Transverse colon (tissue), 4 donors: ENCODE measurements at regions not wholly inside any gene's neighbourhood (a gene's known extent, or its start where the extent isn't known, plus 50 kb on each side); places are given as distances from the start of the nearest gene placed in this dataset.

ENCODE experiments used
- DNase-seq: peaks from one replicate; pipeline ENCODE4 v3.0.0-alpha.2; 2019
- H3K27ac ChIP-seq, 4 donors: fragments of 200-600 bp; sonication (generic); 2 replicates each; pipeline ENCODE4 v1.5.1; 2016 to 2018; ENCODE audit warnings: inconsistent platforms in 4 of 4
- H3K27me3 ChIP-seq: fragments of 200-600 bp; sonication (generic); 2 replicates; pipeline ENCODE4 v1.5.1; 2017; ENCODE audit warnings: inconsistent platforms
- H3K36me3 ChIP-seq, 4 donors: fragments of 200-600 bp; sonication (generic); 2 replicates each; pipeline ENCODE4 v1.5.1; 2017 to 2019; ENCODE audit warnings: inconsistent platforms in 4 of 4
- H3K4me1 ChIP-seq, 4 donors: fragments of 200-600 bp; sonication (generic); 2 replicates each; pipeline ENCODE4 v1.5.1; 2017 to 2020; ENCODE audit warnings: inconsistent platforms in 4 of 4
- H3K4me3 ChIP-seq, 4 donors: fragments of 200-600 bp; sonication (generic); 1 replicate in 1 of 4; 2 replicates in 3 of 4; pipeline versions ENCODE4 v1.5.1 to v1.6.1; 2017 to 2019; ENCODE audit warnings: inconsistent platforms in 4 of 4
- H3K9me3 ChIP-seq, 2 donors: fragments of 200-600 bp; sonication (generic); 2 replicates each; pipeline ENCODE4 v1.5.1; 2017 to 2019; ENCODE audit warnings: inconsistent platforms in 2 of 2
- EP300 ChIP-seq: sonication (generic); formaldehyde crosslinking; IDR thresholded peaks from one replicate; pipeline ENCODE4 v1.6.1; 2017; ENCODE audit warnings: antibody characterized with exemption, low read depth
- POLR2A ChIP-seq: fragments of 450-650 bp; IDR thresholded peaks from one replicate; pipeline ENCODE4 v1.6.1; 2016; ENCODE audit warnings: antibody characterized with exemption, mild to moderate bottlenecking, moderate library complexity
- POLR2AphosphoS5 ChIP-seq, 3 donors: sonication (generic); formaldehyde crosslinking; IDR thresholded peaks; one replicate each; pipeline ENCODE4 v1.6.1; 2016; ENCODE audit warnings: antibody characterized with exemption in 3 of 3
- WGBS, 2 donors: methylation state at CpG; one replicate each; pipeline ENCODE4 v1.1.5; 2018; ENCODE audit warnings: low coverage in 1 of 2; 5-methylcytosine and 5-hydroxymethylcytosine counted together
- in situ Hi-C, 4 donors: fragments of 200-750 bp; cut with MboI; loops; one replicate each; pipeline versions ENCODE4 v1.15.0 to v1.15.1; 2017; ENCODE audit warnings: low sequenced_read_pairs in 3 of 4, low pct_ligation_motif_present in 1 of 4, low pct_unique_long_range_greater_than_20kb in 1 of 4
- intact Hi-C: fragments of 100-400 bp; cut with DNase I; formaldehyde crosslinking; loops from one replicate; pipeline ENCODE4 v1.15.1; 2023; ENCODE audit warnings: low total_unique reads
- TF ChIP-seq, protein P1 (sequence below), 5 experiments: fragments of 200-600 bp in 3 of 5; fragments of 450-650 bp in 2 of 5; sonication (generic) in 3 of 5; IDR thresholded peaks; 1 replicate in 2 of 5; 2 replicates in 3 of 5; pipeline ENCODE4 v1.5.1; 2016 to 2017; ENCODE audit warnings: antibody characterized with exemption in 5 of 5, inconsistent platforms in 3 of 5, mild to moderate bottlenecking in 2 of 5, moderate library complexity in 1 of 5

DNA sequence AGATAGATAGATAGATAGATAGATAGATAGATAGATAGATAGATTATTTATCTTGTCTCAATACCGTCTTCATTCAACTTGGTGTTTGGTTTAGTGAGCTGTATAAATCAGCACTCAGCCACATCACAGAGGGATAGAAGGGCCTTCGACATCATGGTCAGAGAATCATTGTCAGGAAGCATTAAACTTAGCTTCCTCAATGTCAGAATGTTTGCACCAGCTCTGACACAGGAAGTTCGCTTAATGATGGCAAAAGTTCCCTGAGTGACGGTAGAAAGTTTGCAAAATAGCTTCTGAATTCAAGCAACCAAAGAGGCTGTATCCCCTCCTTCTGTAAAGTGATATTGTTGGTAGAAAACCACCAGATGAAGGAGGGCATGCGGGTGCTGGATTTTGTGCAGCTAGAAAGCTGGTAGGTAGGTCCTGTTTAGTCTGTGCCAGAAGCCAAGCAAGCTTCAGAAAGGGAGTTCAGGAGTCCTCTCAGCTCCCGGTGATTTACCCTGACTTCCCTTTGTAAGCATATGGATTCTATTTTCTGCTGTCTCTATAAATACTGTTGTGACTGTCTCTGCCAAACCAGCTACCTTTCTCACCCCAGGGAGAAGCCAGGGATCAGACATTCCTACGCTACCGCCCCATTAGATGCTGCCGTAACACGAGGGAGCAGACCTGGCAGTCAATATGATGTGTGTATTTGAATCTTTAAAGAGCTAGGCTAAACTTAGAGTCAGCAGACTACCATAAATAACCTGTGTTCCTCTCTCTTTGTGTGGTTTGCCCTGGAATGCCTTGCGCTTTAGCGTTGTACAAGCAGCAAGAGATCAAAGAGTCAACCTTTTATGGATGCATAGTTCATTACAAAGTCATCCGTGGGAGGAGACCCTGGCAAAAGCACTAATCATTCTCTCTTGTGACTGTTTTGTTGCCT is 200.5 kb upstream of the KIAA1217 start:
- Histone ChIP-seq H3K4me1 (no peaks in the 10 kb centered on the region), H3K36me3 (no peaks in the 10 kb centered on the region), H3K27ac (no peak overlapping the region), H3K9me3 (no peaks in the 10 kb centered on the region), H3K27me3 (no peaks in the 10 kb centered on the region), H3K4me3 (no peak overlapping the region)
- no peak for DNase-seq
- TF ChIP-seq POLR2A: no peak
- TF ChIP-seq EP300: no peak
- no peak for TF ChIP-seq POLR2AphosphoS5 (IDR thresholded peaks at IDR 0.05)
- TF ChIP-seq, protein P1, sequence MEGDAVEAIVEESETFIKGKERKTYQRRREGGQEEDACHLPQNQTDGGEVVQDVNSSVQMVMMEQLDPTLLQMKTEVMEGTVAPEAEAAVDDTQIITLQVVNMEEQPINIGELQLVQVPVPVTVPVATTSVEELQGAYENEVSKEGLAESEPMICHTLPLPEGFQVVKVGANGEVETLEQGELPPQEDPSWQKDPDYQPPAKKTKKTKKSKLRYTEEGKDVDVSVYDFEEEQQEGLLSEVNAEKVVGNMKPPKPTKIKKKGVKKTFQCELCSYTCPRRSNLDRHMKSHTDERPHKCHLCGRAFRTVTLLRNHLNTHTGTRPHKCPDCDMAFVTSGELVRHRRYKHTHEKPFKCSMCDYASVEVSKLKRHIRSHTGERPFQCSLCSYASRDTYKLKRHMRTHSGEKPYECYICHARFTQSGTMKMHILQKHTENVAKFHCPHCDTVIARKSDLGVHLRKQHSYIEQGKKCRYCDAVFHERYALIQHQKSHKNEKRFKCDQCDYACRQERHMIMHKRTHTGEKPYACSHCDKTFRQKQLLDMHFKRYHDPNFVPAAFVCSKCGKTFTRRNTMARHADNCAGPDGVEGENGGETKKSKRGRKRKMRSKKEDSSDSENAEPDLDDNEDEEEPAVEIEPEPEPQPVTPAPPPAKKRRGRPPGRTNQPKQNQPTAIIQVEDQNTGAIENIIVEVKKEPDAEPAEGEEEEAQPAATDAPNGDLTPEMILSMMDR (IDR thresholded peaks at IDR 0.05): no peak
- in situ Hi-C loops: loop anchor here in 1 of 4 donors (10.0 kb wide), 1 partner anchor 186 kb away; no protein-coding TSS in a partner anchor
- intact Hi-C loops: no loop called here
- WGBS, 2 donors: 35 to 40% methylated on average over 5 to 13 of the region's 13 CpGs

DNA sequence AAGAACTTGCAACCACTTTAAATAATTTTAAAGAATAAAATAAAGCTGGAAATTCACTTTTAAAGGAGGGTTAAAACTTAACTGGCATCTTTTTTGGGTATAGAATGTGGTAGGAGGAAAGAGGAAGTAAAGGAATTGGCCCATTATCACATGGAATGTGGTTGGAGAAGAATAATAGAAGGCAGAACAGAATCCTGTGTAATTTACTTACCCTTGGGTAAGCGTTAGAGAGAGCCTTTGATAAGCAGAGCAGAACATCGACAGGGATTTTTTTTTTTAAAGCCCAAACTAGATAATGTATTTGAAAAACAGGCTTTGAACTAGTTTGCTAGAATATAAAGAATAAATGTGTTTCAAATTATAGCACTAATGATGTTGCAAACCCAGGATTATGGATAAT is 199.8 kb upstream of the KIAA1217 start:
- H3K27ac ChIP-seq: no peak overlapping the region
- 17 to 58% methylated on average over 2 of the region's 2 CpGs for WGBS, 2 donors

DNA sequence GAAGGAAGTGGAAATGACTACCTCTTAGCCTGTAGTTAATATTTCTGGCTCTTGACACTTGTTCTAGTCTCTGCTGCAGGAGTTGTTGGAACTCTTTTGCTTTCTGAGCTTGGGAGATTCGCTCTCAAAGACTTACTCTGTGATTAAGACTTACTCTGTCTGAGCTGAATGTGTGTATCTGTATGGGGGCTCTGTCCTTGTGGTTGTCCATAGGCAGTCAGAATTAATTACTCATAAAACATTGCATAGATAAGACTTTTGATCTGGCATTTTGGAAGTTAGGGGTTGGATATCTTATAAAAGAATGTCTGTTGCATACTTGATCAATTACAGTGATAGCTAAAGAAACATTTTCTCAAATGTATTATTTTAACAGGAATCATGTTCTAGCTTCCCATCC is 199.2 kb upstream of the KIAA1217 start:
- 86 to 94% methylated on average over 1 of the region's 1 CpG for WGBS, 2 donors
- Histone ChIP-seq H3K9me3 (no peaks in the 10 kb centered on the region), H3K4me1 (no peaks in the 10 kb centered on the region), H3K4me3 (no peak overlapping the region), H3K27ac (no peak overlapping the region), H3K27me3 (no peaks in the 10 kb centered on the region), H3K36me3 (no peaks in the 10 kb centered on the region)
- DNase-seq: no peak
- in situ Hi-C loops: loop anchor here in 1 of 4 donors (10.0 kb wide), 1 partner anchor 185 kb away; no protein-coding TSS in a partner anchor
- no peak for TF ChIP-seq POLR2A
- TF ChIP-seq, protein P1 (IDR thresholded peaks at IDR 0.05): no peak
- TF ChIP-seq EP300: no peak
- TF ChIP-seq POLR2AphosphoS5 (IDR thresholded peaks at IDR 0.05): no peak
- intact Hi-C loops: no loop called here

More for the DNA sequence above, 199.8 kb upstream of the KIAA1217 start:
- in situ Hi-C loops (loop anchor here in 1 of 4 donors (10.0 kb wide), 1 partner anchor 186 kb away; no protein-coding TSS in a partner anchor), intact Hi-C loops (no loop called here)
- H3K27me3 ChIP-seq: no peaks in the 10 kb centered on the region
- no peaks in the 10 kb centered on the region for H3K36me3 ChIP-seq
- no peak for DNase-seq
- H3K4me1 ChIP-seq: no peaks in the 10 kb centered on the region
- H3K9me3 ChIP-seq: no peaks in the 10 kb centered on the region
- no peak overlapping the region for H3K4me3 ChIP-seq
- TF ChIP-seq POLR2AphosphoS5 (IDR thresholded peaks at IDR 0.05) (no peak), POLR2A (no peak), EP300 (no peak)
- TF ChIP-seq, protein P1 (IDR thresholded peaks at IDR 0.05): no peak

DNA sequence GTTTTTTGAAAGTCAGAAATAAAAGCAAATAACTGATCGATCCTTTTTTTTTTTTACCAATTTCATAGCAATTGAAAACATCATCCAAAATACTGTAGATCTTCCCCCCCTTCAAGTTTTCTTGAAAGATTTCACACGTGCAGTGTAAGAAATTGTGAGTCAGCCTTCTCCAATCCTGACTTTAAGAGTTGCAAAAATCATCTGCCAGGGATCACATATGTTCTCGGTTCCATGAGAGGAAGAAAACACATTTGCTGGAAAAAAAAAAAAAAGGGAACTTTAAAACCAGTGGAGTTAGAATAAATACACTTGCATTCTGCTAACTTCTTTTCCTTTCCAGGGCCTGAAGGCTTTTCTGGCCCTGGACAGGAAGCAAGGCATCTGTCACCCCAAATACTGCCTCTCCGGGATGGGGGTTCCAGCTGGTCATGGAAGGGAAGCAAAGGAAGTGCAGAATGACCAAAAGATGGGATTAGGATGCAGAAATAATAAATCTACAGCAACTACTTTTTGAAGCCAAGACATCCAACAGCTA is 198.4 kb upstream of the KIAA1217 start:
- TF ChIP-seq EP300 (no peak), POLR2AphosphoS5 (IDR thresholded peaks at IDR 0.05) (no peak), POLR2A (no peak)
- Histone ChIP-seq H3K4me1 (no peaks in the 10 kb centered on the region), H3K4me3 (no peak overlapping the region), H3K27me3 (no peaks in the 10 kb centered on the region), H3K9me3 (no peaks in the 10 kb centered on the region), H3K27ac (no peak overlapping the region), H3K36me3 (no peaks in the 10 kb centered on the region)
- intact Hi-C loops: no loop called here
- in situ Hi-C loops: no loop called here
- WGBS, 2 donors: 61 to 65% methylated on average over 4 of the region's 4 CpGs
- DNase-seq: no peak
